Hepatocyte (in vitro differentiated cells): ENCODE measurements at regions not wholly inside any gene's neighbourhood (a gene's known extent, or its start where the extent isn't known, plus 50 kb on each side); places are given as distances from the start of the nearest gene placed in this dataset.

Experiments
- CTCF ChIP-seq: fragments of 200-600 bp; sonication (generic); IDR thresholded peaks from 2 replicates; pipeline ENCODE4 v1.5.1; 2016; ENCODE audit warnings: antibody characterized with exemption, mild to moderate bottlenecking; ENCODE audit not compliant: poor library complexity
- EZH2phosphoT487 ChIP-seq: fragments of 200-600 bp; sonication (generic); IDR thresholded peaks from one replicate; pipeline ENCODE4 v1.6.1; 2018; ENCODE audit warnings: antibody characterized with exemption, mild to moderate bottlenecking, low read depth, moderate library complexity; ENCODE audit not compliant: unreplicated experiment, severe bottlenecking

DNA sequence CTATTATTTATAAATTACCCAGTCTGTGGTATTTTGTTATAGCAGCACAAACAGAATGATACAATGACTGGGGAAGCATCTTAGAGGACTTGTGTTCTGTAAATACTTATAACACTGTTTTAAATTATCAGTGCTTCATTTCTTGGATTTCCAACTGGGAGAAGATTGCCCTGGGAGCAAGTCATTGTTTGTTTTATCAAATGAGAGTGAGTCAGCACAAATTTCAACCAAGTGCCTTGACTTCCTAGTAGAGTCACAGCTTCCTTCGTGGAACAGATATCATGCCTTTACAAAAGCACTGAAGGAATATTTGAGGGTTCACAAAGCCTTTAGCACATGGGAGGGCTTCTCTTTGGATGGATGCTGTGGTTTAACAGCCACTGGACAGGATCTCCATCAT, 234.1 kb downstream of the KTN1 start:
- TF ChIP-seq EZH2phosphoT487 = no peak
- no peak for TF ChIP-seq CTCF
